SKM-1 treated with dmso at 0.1 percent for 144 hours (cell line): ENCODE measurements at regions not wholly inside any gene's neighbourhood (a gene's known extent, or its start where the extent isn't known, plus 50 kb on each side); places are given as distances from the start of the nearest gene placed in this dataset.

Experiments
- DNase-seq: peaks from one replicate; lab custom pipeline; 2025; ENCODE audit not compliant: unreplicated experiment; lab: John Stamatoyannopoulos, UW

GRCh38 chr18:65567372-65567771, 183.4 kb upstream of the CDH7 start:
- peak; percentile 23 for DNase-seq

- no peak for DNase-seq
Measured at GRCh38 chr18:65548316-65548715, 202.5 kb upstream of the CDH7 start.

GRCh38 chr18:65547046-65547445, 203.8 kb upstream of the CDH7 start:
- DNase-seq: no peak

GRCh38 chr18:65544701-65545100, 206.1 kb upstream of the CDH7 start:
- no peak for DNase-seq

- DNase-seq: no peak
Measured at GRCh38 chr18:65527879-65528633, 222.8 kb upstream of the CDH7 start.

- no peak for DNase-seq
Measured at GRCh38 chr18:65526099-65526498, 224.7 kb upstream of the CDH7 start.

GRCh38 chr18:65523461-65523860, 227.4 kb upstream of the CDH7 start:
- no peak for DNase-seq

- DNase-seq: no peak
Measured at GRCh38 chr18:65522907-65523306, 227.9 kb upstream of the CDH7 start.

GRCh38 chr18:65516209-65516608, 234.6 kb upstream of the CDH7 start:
- no peak for DNase-seq

- no peak for DNase-seq
Measured at GRCh38 chr18:65498605-65499004, 252.2 kb upstream of the CDH7 start.

- DNase-seq: no peak
Measured at GRCh38 chr18:65487569-65487968, 263.2 kb upstream of the CDH7 start.

GRCh38 chr18:65477455-65477854, 273.4 kb upstream of the CDH7 start:
- no peak for DNase-seq

- DNase-seq: no peak
Measured at GRCh38 chr18:65468881-65469280, 281.9 kb upstream of the CDH7 start.

- no peak for DNase-seq
Measured at GRCh38 chr18:65464361-65464760, 286.5 kb upstream of the CDH7 start.

GRCh38 chr18:65459741-65460140, 291.1 kb upstream of the CDH7 start:
- no peak for DNase-seq

- no peak for DNase-seq
Measured at GRCh38 chr18:65458871-65459270, 291.9 kb upstream of the CDH7 start.

- no peak for DNase-seq
Measured at GRCh38 chr18:65439188-65439587, 311.6 kb upstream of the CDH7 start.

GRCh38 chr18:65436430-65436829, 314.4 kb upstream of the CDH7 start:
- DNase-seq: no peak

GRCh38 chr18:65435534-65435933, 315.3 kb upstream of the CDH7 start:
- no peak for DNase-seq

- DNase-seq: no peak
Measured at GRCh38 chr18:65429601-65430000, 321.2 kb upstream of the CDH7 start.

- DNase-seq: no peak
Measured at GRCh38 chr18:65425366-65425765, 325.4 kb upstream of the CDH7 start.

GRCh38 chr18:65423776-65424175, 327.0 kb upstream of the CDH7 start:
- no peak for DNase-seq

GRCh38 chr18:65422544-65423136, 328.2 kb upstream of the CDH7 start:
- DNase-seq: no peak
